ENCODE measurements at regions not wholly inside any gene's neighbourhood (a gene's known extent, or its start where the extent isn't known, plus 50 kb on each side); places are given as distances from the start of the nearest gene placed in this dataset.

DNA sequence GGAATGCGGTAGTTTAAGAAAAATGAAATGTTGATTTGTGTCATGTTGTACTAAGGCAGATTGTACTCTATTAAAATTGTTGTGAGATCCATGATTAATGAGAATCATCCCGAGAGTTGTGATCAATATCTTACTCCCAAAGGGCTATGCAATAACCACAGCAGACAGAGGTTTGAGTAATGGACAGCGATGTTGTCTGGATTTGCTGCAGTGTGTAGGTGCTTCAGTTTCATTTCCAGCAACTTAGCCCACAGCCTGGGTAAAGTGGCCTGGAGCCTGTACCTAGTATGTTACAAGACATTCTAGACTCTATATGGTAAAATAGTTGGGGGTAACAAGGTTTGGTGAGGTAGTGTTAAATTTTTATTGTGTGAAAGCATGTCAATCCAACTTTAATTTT lies 794.3 kb upstream of the CDH7 start:
- Histone ChIP-seq H3K4me3 (no peak overlapping the region), H3K9me3 (no peaks in the 10 kb centered on the region), H3K36me3 (no peaks in the 10 kb centered on the region), H3K27me3 (no peaks in the 10 kb centered on the region)
- no peak for DNase-seq

DNA sequence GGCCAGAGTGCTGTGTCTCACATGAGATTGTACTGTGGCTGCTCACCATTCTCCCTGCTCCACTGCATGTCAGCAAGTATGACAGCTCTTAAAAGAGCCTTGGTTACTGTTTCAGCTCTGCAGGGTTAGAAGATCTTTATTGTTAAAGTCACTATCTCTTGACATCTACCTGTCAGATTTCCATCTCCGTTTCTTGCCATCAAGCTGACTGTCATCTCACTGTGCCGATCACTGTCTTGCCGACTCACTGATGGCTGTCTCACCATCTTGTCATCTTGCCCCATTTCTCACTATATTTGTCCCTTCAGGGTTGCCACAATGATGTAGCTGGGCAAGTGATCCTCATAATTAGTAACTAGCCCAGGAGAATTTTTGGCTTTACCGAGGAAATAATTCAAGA lies 800.9 kb upstream of the CDH7 start:
- no peak for DNase-seq
- no peaks in the 10 kb centered on the region for H3K36me3 ChIP-seq
- H3K4me3 ChIP-seq: no peak overlapping the region
- H3K9me3 ChIP-seq: no peaks in the 10 kb centered on the region
- H3K27me3 ChIP-seq: no peaks in the 10 kb centered on the region

DNA sequence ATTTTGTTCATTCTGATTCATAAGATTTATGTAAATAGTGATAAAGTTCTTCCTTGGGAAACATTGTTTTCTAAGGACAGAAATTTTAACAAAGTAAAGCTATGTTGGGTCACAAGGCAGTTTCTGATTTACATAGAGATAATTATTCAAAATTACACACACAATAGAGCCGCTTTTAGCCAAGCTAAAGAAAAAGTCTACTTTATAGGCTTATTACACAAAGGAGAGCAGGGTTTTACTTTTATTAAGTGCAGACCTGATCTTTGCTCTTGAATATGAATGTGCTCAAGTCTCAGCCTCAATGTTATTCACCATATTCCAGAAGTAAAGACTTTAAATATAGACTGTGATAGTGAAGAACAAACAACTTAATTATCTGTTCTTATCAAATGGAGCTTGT lies 787.8 kb upstream of the LINC00305 start:
- Histone ChIP-seq H3K4me3 (no peak overlapping the region), H3K9me3 (no peaks in the 10 kb centered on the region), H3K36me3 (no peaks in the 10 kb centered on the region), H3K27me3 (no peaks in the 10 kb centered on the region)
- DNase-seq: no peak

DNA sequence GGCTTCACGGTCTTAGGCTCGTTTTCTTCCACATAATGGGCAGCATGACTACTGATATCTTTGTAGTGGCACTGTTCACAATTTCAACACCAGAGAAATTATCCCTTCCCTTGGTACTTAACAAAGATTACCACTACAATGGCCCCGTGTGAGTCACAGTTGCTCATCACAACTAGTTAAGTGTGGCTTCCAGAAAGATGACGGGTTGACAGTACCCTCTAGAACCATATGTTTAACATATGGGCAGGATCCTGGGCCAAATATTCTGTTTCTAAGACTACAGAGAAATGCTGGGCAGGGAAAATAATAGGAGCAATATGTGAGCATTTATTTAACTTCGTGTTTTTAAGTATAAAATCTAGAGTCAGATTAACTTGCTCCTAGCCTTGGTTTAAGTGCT lies 780.1 kb upstream of the LINC00305 start:
- no peaks in the 10 kb centered on the region for H3K9me3 ChIP-seq
- H3K27me3 ChIP-seq: no peaks in the 10 kb centered on the region
- H3K36me3 ChIP-seq: no peaks in the 10 kb centered on the region
- H3K4me3 ChIP-seq: no peak overlapping the region
- DNase-seq: peak; percentile 17

DNA sequence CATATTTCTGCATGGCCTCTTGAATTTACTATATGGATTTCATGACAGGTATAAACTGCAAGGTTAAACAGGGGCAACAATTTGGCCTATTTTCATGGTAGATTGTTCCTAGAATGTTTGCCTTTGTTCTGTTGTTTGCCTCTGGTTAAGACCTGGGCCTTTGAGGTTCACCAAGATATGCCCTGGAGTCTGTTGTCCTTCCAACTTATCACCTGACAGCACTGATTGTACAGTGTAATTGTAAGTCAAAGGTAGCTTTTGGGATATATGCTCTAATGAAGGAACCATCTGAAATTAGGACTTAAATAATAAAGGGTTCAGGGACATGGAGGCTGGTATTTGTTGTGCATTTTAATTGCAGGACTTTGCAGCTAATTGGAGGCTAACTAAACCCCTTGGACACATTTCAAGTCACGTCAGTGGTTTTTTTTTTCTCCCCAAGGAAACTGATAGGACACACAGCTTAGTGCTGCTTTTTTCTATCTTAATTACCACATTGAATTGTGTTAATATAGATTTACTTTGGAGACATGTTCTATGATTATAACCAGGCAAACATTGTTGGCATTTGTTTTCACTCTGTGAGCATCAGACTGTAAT lies 771.2 kb upstream of the LINC00305 start:
- no peaks in the 10 kb centered on the region for H3K9me3 ChIP-seq
- H3K4me3 ChIP-seq: no peak overlapping the region
- H3K27me3 ChIP-seq: no peaks in the 10 kb centered on the region
- no peaks in the 10 kb centered on the region for H3K36me3 ChIP-seq
- DNase-seq: no peak

DNA sequence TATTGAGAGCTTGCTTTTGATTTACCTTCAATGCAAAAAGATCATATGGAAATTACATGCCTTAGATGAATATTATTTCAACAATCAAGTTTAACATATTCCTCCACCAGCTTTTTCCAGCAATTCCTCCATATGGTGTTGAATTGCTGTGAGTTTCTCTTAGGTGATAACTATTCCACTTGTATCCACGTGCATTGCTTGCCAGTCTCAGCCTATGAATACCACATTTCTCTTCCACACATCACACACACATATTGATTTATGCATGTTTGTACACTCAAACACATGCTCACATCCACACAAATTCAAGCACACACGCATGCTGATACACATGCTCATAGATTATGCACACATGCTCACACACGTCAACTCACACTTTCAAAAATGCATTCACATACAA lies 770.0 kb upstream of the LINC00305 start:
- H3K4me3 ChIP-seq: no peak overlapping the region
- no peaks in the 10 kb centered on the region for H3K36me3 ChIP-seq

DNA sequence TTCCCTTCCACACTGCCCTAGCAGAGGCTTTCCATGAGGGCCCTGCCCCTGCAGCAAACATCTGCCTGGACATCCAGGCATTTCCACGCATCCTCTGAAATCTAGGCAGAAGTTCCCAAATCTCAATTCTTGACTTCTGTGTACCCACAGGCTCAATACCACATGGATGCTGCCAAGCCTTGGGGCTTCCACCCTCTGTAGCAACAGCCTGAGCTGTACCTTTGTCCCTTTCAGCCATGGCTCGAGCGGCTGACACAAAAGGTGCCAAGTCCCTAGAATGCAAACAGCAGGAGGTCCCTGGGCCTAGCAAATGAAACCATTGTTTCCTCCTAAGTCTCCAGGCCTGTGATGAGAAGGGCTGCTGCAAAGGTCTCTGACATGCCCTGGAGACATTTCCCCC lies 744.5 kb upstream of the LINC00305 start:
- DNase-seq: no peak
- Histone ChIP-seq H3K9me3 (no peaks in the 10 kb centered on the region), H3K36me3 (no peaks in the 10 kb centered on the region), H3K27me3 (no peaks in the 10 kb centered on the region), H3K4me3 (no peak overlapping the region)

More for the DNA sequence above, 770.0 kb upstream of the LINC00305 start:
- Histone ChIP-seq H3K9me3 (no peaks in the 10 kb centered on the region), H3K27me3 (no peaks in the 10 kb centered on the region)
- no peak for DNase-seq

DNA sequence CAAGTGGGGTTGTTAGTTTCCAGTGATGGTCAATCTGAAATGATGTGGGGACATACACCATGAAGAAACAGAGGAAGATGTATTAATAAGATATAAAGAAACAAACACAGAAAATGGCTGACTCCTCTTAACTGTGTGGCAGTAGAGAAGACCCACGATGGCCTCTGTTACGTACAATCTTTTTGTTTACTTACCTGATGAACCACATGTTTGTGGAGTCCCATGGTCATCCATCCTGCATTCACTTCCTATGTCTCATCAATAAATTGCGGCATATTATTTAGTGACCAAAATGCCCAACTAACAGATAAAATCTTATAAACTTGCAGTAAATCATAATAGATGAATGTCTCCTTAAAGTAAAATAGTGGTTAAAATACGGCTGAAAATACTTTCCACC lies 740.1 kb upstream of the LINC00305 start:
- no peak for DNase-seq
- Histone ChIP-seq H3K27me3 (no peaks in the 10 kb centered on the region), H3K36me3 (no peaks in the 10 kb centered on the region), H3K9me3 (no peaks in the 10 kb centered on the region), H3K4me3 (no peak overlapping the region)

DNA sequence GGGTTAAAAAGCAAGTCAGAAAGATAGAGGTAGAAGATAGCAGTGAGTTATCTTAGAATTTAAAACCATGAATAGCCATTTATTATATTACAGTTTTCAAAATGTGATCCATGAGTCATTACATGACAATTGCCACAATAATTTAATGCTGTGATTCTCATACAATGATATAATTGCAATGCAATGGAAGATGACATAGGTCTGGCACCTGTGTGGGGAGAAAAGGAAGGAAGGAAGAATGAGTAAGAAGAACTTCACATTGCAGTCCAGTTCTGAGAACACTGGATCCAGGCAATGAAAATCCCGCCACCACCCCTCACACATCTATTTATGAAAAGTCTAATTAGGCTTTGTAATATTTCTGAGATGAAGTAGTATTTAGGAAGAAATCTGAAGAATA lies 738.1 kb upstream of the LINC00305 start:
- no peak for DNase-seq
- no peaks in the 10 kb centered on the region for H3K36me3 ChIP-seq
- no peak overlapping the region for H3K4me3 ChIP-seq

DNA sequence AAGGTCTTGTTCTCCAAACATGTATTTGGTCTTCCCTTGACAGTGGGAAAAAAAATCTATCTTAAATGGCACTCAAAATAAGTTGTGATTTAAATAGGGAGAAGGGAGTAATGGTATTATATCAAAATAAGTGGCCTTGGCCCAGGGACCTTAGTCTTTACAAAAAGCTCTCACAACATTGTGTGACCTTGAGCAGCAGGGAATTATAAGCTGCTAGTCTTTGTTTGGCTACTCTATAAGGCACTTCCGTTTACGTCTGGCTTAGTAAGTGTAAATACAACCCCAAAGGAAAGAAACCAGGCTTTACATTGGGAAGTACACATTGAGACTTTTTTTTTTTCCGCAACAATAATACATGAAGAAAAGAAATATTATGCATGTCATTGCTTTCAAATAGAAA lies 734.0 kb upstream of the LINC00305 start:
- Histone ChIP-seq H3K9me3 (no peaks in the 10 kb centered on the region), H3K27me3 (no peaks in the 10 kb centered on the region), H3K4me3 (no peak overlapping the region), H3K36me3 (no peaks in the 10 kb centered on the region)
- no peak for DNase-seq

More for the DNA sequence above, 738.1 kb upstream of the LINC00305 start:
- H3K27me3 ChIP-seq: no peaks in the 10 kb centered on the region
- no peaks in the 10 kb centered on the region for H3K9me3 ChIP-seq

DNA sequence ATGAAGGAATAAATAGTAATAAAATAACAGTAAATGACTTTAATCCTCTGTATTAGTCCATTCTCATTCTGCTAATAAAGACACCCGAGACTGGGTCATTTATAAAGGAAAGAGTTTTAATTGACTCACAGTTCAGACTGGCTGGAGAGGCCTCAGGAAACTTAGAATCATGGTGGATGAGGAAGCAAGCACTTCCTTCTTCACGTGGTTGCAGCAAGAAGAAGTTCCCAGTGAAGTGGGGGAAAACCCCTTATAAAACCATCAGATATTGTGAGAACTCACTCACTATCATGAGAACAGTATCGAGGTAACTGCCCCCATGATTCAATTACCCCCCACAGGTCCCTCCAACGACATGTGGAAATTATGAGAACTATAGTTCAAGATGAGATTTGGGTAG lies 727.9 kb upstream of the LINC00305 start:
- H3K36me3 ChIP-seq: no peaks in the 10 kb centered on the region
- H3K4me3 ChIP-seq: no peak overlapping the region
- H3K9me3 ChIP-seq: no peaks in the 10 kb centered on the region
- H3K27me3 ChIP-seq: no peaks in the 10 kb centered on the region
- DNase-seq: no peak

DNA sequence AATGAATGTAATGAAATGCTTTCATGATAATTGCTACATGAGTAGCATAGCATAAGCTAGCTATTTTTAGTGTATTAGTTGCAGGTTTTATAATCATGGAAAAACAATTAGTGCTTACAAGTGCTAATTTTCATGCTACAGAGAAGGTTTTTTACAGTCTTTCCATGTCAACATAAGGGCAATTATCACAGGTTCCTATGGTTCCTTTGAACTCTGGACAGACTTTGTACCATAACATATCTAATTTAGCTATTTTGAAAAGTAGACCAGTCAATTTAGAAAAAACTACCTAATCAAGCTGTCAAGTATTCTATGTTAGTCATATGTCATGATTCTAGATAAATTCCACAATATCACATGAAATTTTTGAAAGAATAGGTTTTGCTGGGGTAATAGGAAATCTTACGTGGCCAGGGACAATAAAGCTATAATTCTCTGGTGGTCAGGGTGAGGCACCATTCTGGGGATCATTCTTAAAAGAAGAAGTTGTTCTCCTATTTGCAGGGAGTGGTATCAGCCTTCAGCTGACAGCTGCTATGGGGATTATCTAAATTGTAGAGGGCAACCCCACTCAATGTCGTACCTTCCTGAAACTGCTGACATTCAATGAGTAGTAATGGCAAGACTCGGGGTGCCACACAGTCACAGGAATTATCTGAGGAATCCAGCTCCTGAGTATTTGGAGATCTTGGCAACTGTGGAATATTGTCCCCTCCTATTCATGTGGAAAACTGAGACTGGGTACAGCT lies 724.0 kb upstream of the LINC00305 start:
- Histone ChIP-seq H3K9me3 (no peaks in the 10 kb centered on the region), H3K36me3 (no peaks in the 10 kb centered on the region), H3K4me3 (no peak overlapping the region), H3K27me3 (no peaks in the 10 kb centered on the region)
- no peak for DNase-seq

DNA sequence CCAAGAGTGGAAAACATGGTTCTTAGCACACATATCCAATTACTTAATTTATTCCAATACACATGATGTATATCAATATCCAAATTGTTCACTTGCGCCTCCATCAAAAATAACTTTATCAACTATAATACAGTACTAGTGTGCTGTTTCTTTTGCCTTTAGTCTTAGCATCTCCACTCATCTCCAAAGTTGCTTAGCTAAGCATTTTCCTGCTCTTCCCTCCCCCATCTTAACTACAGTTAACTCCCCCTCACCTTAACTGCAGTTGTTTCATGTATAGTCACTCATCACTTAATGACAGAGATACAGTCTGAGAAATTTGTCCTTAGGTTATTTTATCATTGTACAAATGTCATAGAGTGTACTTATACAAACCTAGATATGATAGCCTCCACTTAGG lies 705.2 kb upstream of the LINC00305 start:
- Histone ChIP-seq H3K36me3 (no peaks in the 10 kb centered on the region), H3K9me3 (no peaks in the 10 kb centered on the region), H3K4me3 (no peak overlapping the region), H3K27me3 (no peaks in the 10 kb centered on the region)
- no peak for DNase-seq

DNA sequence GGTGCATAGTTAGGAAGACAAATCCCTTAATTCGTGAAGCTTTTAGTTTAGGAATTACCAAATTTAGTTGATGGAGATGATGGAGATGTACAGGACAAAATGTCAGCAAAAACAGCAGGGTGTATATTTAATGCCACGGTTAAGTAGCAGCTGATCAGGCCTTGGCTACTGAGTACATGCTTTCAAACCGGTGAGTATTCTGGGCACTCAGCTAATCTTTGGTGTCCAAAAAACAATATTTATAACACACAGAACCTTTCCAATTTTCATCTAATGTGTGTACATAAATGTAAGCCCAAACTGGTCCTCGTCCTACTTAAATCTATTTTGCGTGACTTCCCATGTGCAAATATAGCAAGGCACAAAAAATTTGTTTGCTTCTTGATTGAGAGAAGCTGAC lies 703.4 kb upstream of the LINC00305 start:
- Histone ChIP-seq H3K36me3 (no peaks in the 10 kb centered on the region), H3K4me3 (no peak overlapping the region), H3K27me3 (no peaks in the 10 kb centered on the region), H3K9me3 (no peaks in the 10 kb centered on the region)
- no peak for DNase-seq

DNA sequence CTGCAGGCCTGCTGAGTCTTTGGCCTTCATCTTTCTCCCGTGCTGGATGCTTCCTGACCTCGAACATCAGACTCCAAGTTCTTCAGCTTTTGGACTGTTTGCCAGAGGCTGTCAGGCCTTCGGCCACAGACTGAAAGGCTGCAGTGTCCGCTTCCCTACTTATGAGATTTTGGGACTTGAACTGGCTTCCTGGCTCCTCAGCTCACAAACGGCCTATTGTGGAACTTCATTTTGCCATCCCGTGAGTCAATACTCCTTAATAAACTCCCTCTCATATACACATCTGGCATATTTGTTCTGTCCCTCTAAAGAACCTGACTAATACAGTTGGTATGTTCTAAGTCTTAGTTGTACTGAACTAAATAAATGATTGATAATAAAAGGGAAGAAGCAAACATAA lies 702.8 kb upstream of the LINC00305 start:
- no peak for DNase-seq
- no peaks in the 10 kb centered on the region for H3K9me3 ChIP-seq

DNA sequence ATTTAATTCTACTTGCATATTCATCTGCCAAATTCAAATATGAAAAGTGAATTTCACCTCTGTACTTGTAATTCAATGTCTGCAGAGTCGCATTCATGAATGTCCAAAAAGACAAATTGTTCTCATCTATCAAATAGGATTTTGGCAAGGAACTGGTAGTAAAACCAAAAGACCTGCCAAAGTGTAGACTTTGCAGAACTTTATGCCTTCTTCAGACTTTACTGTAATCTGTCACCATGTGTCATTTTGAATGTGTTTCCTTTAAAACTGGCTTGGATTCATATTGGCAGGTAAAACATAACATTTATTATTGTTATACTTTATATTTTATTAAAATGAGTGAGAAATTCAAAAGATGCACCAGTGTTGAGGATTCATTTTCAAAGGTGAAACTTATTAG lies 701.9 kb upstream of the LINC00305 start:
- no peak overlapping the region for H3K4me3 ChIP-seq
- no peaks in the 10 kb centered on the region for H3K27me3 ChIP-seq
- no peaks in the 10 kb centered on the region for H3K36me3 ChIP-seq
- DNase-seq: no peak
- H3K9me3 ChIP-seq: no peaks in the 10 kb centered on the region

More for the DNA sequence above, 702.8 kb upstream of the LINC00305 start:
- H3K4me3 ChIP-seq: no peak overlapping the region
- no peaks in the 10 kb centered on the region for H3K36me3 ChIP-seq
- no peaks in the 10 kb centered on the region for H3K27me3 ChIP-seq

DNA sequence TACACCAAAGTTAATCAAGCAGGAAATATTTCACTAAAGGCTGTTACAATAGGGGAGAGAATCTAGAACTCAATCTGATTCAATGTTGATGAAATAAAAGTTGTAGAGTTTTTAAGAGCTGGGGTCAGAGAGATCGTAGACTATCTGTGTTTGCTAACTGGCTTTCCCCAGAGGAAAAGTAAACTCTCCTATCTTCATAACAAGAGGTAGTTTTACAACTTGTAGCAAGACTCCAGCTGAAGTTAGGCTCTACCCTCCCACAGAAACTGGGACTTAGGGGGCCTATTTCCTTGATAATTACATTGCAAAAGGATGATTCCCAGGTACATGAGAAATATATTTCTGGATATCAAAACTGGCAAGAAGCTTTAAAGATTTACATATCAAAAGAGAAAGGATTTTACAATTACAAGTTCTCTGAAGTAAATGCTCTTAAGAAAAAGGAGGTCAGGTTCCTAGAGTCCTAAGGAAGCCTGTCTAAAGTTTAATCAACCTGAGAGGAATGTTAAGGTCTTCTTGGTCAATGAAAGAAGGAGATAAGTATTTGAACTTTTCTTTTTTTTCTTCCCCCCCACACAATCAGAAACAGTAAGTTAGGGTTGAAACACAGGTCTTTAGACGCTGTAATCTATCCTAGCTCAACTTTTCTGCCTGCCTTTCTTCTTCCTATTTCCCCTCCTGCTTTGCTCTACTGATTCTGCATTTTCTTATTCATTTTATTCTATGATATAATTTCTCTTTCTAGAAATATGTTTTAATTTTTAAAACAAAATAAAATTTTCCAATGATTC lies 692.2 kb upstream of the LINC00305 start:
- Histone ChIP-seq H3K27me3 (no peaks in the 10 kb centered on the region), H3K36me3 (no peaks in the 10 kb centered on the region), H3K4me3 (no peak overlapping the region), H3K9me3 (no peaks in the 10 kb centered on the region)
- DNase-seq: no peak

DNA sequence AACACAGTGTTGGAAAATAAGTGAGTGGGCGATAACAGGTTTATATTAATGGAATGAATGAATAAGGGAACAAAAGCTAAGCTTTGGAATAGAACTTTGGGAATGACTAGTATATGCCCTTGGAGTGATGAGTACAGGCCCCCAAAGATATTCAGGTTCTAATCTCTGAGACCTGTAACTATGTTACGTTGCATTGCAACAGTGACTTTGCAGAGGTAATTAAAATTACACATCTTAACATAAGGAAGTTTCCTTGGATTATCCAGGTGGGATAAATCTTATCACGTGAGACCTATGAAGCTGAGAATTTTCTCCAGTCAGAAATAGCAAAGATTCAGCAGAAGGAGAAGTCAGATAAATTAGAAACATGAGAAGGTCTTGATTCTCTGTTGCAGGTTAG lies 661.5 kb upstream of the LINC00305 start:
- Histone ChIP-seq H3K9me3 (no peaks in the 10 kb centered on the region), H3K36me3 (no peaks in the 10 kb centered on the region), H3K27me3 (no peaks in the 10 kb centered on the region), H3K4me3 (no peak overlapping the region)
- no peak for DNase-seq
